OCI-LY7 (cell line): ENCODE measurements at regions not wholly inside any gene's neighbourhood (a gene's known extent, or its start where the extent isn't known, plus 50 kb on each side); places are given as distances from the start of the nearest gene placed in this dataset.

Experiments used
- CTCF ChIP-seq: fragments of 200-600 bp; sonication (generic); conservative IDR thresholded peaks from 2 replicates; pipeline ENCODE4 v1.5.1; 2014; ENCODE audit warnings: mild to moderate bottlenecking, antibody characterized with exemption, low read length, moderate library complexity, mixed read lengths
- EZH2phosphoT487 ChIP-seq: fragments of 200-600 bp; sonication (generic); IDR thresholded peaks from 2 replicates; pipeline ENCODE4 v1.6.1; 2018; ENCODE audit warnings: low read depth, borderline replicate concordance, mild to moderate bottlenecking, mixed run types, antibody characterized with exemption, low read length, moderate library complexity, mixed read lengths

- no peak for TF ChIP-seq CTCF
- TF ChIP-seq EZH2phosphoT487, result no peak
These were observed 865.3 kb upstream of the HS3ST1 start for GRCh38 chr4:12293906-12294525.
